ENCODE measurements at regions not wholly inside any gene's neighbourhood (a gene's known extent, or its start where the extent isn't known, plus 50 kb on each side); places are given as distances from the start of the nearest gene placed in this dataset.
"Not testable (repeated sequence)": the region's sequence is repeated elsewhere in the genome, so short reads cannot be mapped to it uniquely, and the experiment has no call there.

GRCh38 chr4:14336656-14337055 lies 665.6 kb upstream of the CPEB2 start:
- no peak for DNase-seq

- DNase-seq = no peak
Observed at GRCh38 chr4:14337892-14338584, 664.2 kb upstream of the CPEB2 start.

DNA sequence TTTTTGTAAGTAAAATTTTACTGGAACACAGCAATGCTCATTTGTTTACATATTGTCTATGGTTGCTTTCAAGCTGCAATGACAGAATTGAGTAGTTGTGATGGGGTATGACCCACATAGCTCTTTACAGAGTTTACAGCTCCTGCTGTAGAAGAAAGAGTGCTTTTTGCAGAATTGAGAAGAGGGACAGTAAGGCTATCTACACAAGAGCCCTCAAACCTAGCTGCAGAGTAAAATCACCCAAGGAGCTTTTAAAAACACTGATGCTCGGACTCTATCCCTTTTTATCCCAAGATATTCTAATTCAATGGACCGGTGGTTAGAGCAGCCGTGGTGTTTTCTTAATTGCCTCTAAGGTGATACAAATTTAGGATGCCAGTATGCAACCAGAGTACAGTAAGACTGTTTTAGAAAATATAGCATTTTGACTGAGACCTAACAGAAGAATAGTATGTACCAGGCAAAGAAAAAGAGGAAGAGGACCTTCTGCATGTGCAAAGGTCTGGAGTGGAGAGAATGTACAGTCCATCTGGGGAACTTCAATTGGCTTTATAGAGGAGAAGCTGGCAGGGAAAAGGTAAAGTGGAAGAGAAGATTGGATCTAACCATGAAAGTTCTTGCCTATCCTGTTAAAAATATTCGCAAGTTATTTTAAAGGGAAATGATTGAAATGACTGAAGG lies 663.6 kb upstream of the CPEB2 start:
- no peak for DNase-seq

- no peak for DNase-seq
Observed at GRCh38 chr4:14339715-14340114, 662.6 kb upstream of the CPEB2 start.

- DNase-seq = no peak
Observed at GRCh38 chr4:14340321-14340720, 662.0 kb upstream of the CPEB2 start.

- no peak for DNase-seq
Observed at GRCh38 chr4:14343961-14344360, 658.3 kb upstream of the CPEB2 start.

GRCh38 chr4:14345356-14345775 lies 656.9 kb upstream of the CPEB2 start:
- DNase-seq = no peak

DNA sequence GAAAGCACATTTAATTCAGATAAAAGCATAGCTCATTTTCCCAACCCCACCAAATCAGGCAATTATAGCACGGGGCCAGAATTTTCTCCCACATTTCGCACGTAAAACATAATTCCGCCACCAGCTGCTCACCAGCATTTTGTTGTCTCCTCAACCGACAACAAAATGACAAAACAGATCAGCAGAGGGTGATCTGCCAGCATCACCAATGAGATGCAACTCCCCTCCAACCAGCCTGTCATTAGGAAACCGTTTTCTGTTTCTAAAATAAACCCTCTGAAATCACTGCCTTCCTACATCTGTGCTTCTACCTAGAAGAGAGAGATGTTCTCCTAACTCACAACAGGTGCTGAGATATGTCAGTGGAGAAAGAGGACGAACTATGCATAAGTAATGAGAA lies 654.8 kb upstream of the CPEB2 start:
- no peak for DNase-seq

DNA sequence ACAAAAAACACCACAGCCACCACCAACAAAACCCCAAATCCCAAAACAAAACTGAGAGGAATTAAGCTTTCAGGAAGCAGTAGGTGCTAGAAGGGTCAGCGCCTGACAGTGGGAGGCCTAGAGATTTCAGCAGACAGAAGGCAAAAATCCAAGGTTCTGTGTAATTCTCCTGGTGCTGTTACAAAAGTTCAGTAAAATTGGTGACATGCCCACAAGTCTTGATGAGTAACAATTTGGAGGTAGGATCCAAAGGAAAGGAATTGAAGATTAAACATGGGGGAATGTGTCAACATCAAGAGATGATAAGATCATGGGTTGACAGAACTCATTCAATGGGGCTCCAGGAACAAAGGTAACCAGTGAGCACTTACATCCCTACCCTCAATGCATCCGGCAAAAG lies 653.8 kb upstream of the CPEB2 start:
- DNase-seq = no peak

DNA sequence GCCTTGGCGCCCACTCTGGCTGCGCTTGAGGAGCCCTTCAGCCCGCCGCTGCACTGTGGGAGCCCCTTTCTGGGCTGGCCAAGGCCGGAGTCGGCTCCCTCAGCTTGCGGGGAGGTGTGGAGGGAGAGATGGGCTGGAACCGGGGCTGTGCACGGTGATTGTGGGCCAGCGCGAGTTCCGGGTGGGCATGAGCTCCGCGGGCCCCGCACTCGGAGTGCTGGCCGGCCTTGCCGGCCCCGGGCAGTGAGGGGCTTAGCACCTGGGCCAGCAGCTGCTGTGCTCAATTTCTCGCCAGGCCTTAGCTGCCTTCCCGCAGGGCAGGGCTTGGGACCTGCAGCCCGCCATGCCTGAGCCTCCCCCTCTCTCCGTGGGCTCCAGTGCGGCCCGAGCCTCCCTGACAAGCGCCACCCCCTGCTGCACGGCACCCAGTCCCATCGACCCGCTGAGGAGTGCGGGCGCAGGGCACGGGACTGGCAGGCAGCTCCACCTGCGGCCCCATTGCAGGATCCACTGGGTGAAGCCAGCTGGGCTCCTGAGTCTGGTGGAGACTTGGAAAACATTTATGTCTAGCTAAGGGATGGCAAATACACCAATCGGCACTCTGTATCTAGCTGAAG lies 643.6 kb upstream of the CPEB2 start:
- not testable (repeated sequence) for DNase-seq

GRCh38 chr4:14359991-14360390 lies 642.3 kb upstream of the CPEB2 start:
- DNase-seq = no peak

DNA sequence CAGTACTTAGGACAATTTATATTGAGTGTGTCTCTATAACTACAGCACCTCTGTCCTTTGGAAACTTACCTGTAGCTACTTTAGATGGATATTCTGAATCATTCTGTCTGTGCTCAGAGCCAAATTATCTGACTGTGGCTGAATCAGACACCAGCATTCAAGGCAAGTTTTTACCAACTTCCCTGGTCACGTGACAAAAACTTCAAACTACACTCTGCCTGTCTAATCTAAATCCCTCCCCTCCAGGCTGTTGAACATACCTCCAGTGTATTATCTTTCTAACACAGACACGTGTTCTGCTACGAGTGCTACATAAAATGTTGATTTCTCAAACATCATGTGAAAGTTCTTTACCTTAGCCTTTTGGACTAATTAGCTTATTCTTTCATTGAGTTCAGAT lies 641.2 kb upstream of the CPEB2 start:
- DNase-seq = no peak

- DNase-seq = no peak
Observed at GRCh38 chr4:14362385-14362784, 639.9 kb upstream of the CPEB2 start.

- no peak for DNase-seq
Observed at GRCh38 chr4:14364953-14365536, 637.2 kb upstream of the CPEB2 start.

DNA sequence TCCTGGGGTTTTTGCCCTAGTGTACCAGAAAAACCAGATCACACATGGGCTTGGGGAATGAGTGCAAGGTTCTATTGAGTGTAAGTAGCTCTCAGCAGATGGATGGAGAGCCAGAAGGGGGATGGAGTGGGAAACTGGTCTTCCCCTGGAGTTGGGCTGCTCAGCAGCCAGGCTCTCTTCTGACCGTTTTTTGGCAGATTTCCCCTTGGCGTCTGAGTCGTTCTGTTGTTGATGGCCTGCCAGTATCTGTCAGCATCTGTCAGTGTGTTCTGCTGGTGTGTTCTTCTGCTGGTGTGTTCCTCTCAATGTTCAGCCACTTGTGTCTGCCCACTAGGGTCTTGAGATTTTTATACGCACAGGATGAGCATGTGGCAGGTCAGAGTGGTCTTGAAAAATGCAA lies 633.9 kb upstream of the CPEB2 start:
- no peak for DNase-seq

GRCh38 chr4:14371131-14371530 lies 631.1 kb upstream of the CPEB2 start:
- no peak for DNase-seq

GRCh38 chr4:14375816-14376215 lies 626.5 kb upstream of the CPEB2 start:
- DNase-seq = no peak

GRCh38 chr4:14379183-14379582 lies 623.1 kb upstream of the CPEB2 start:
- no peak for DNase-seq

GRCh38 chr4:14383652-14384051 lies 618.6 kb upstream of the CPEB2 start:
- no peak for DNase-seq

- no peak for DNase-seq
Observed at GRCh38 chr4:14384824-14385223, 617.5 kb upstream of the CPEB2 start.

DNA sequence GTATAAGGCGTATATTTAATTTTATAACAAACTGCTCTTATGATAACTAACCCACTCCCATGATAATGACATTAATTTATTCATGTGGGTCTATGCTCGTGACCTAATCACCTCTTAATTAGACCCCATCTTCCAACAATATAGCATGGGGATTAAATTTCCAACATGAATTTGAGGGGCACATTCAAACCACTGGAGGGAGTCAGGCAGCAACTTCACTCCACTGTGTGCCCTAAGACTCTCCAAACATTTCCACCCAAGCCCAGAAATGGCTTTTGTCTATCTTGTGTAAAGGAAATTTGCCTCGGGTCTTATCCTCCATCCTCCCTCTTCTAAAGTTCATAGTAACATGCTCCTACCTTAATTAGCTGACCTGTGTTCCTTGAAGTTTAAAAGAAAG lies 616.1 kb upstream of the CPEB2 start:
- DNase-seq = no peak

GRCh38 chr4:14387647-14388046 lies 614.6 kb upstream of the CPEB2 start:
- DNase-seq = no peak

DNA sequence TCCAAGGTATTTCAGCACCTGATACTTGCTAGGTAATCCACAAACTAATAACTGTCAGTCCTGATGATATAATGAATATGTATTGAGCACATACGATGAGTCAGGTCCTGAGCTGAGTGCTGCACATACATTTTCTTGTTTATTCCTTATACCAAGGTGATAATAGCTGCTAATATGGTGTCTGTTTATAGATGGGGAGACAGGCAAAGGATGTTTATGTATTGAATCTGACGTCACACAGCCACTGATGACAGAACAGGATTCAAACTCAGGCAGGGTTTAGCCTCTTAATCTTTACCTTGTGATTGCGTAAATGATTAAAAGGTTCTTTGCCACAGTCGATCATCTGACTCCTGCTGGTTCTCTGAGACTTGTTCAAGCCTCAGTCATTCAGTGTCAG lies 609.9 kb upstream of the CPEB2 start:
- DNase-seq = no peak

DNA sequence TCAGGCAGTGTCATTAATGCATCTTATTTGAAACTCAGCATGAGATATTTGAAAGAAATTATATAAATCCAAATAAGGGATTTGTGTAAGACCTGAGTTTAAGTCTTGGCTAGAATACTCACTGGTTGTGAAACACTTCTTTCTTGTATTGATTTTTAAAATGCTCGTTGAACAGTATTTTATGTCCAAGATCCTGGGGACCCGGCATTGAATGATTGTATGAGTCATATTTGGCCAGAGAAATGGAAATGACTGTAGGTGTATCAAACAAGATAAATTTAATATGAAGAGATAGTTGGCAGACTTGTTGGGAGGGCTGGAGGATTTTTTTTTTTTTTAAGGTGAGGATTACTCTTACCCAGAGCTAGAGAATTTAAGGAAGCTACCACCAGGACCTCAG lies 606.1 kb upstream of the CPEB2 start:
- no peak for DNase-seq
